GM12878 (cell line): ENCODE measurements at regions not wholly inside any gene's neighbourhood (a gene's known extent, or its start where the extent isn't known, plus 50 kb on each side); places are given as distances from the start of the nearest gene placed in this dataset.

Experiments
- ATAC-seq: fragments of 200-7000 bp; cut with Tn5 transposase; 3 replicates; pipeline ENCODE4 v1.9.1; 2020; ENCODE audit warnings: mild to moderate bottlenecking, moderate library complexity
- BruUV-seq: library from RNA; stranded (reverse); fragments of 400-500 nt; replicated peaks from 2 replicates; lab custom pipeline; 2021; lab: Mats Ljungman, UMichigan
- CTCF ChIA-PET: fragments of 300-600 bp; sonication (Branson Sonifier 250); formaldehyde crosslinking; extraction: SDS; loops from one replicate; lab custom pipeline; 2021; ENCODE audit warnings: inconsistent platforms; lab: Yijun Ruan, JAX
- POLR2A ChIA-PET: fragments of 350-600 bp; formaldehyde crosslinking; extraction: SDS; loops from one replicate; lab custom pipeline; 2021; ENCODE audit warnings: inconsistent platforms; lab: Charles Lee
- RAD21 ChIA-PET: fragments of 300-600 bp; sonication (Branson Sonifier 250); formaldehyde crosslinking; loops from one replicate; lab custom pipeline; 2023; ENCODE audit warnings: antibody characterized with exemption; ENCODE audit not compliant: unreplicated experiment; lab: Charles Lee
- SMC1A ChIA-PET: fragments of 300-600 bp; sonication (Branson Sonifier 250); formaldehyde crosslinking; loops from one replicate; lab custom pipeline; 2023; ENCODE audit not compliant: unreplicated experiment, uncharacterized antibody; lab: Charles Lee
- DNase-seq: peaks from one replicate; pipeline ENCODE4 v3.0.0-alpha.2; 2011; ENCODE audit warnings: low read depth, low spot score
- FAIRE-seq: peaks from 3 replicates; lab custom pipeline; 2011; peaks lifted over from hg19 to GRCh38; lab: Jason Lieb, UNC
- H2AFZ ChIP-seq: 2 replicates; pipeline ENCODE4 v1.6.0; 2011; ENCODE audit warnings: low read depth, low read length, control low read depth; ENCODE audit not compliant: control insufficient read depth
- H3K27ac ChIP-seq: 2 replicates; pipeline ENCODE4 v1.5.1; 2011; ENCODE audit warnings: control low read depth; ENCODE audit not compliant: control insufficient read depth, insufficient read depth
- H3K27me3 ChIP-seq, 2 experiments: replicated peaks in 1 of 2; 2 replicates each; pipeline versions ENCODE4 v1.6.0 to v1.6.1; 2011; ENCODE audit warnings: low read length in 1 of 2; ENCODE audit not compliant: control insufficient read depth in 2 of 2, insufficient read depth in 2 of 2
- H3K36me3 ChIP-seq, 2 experiments: 2 replicates each; pipeline ENCODE4 v1.5.1; 2011; ENCODE audit warnings: low read length in 1 of 2; ENCODE audit not compliant: control insufficient read depth in 2 of 2, insufficient read depth in 2 of 2
- H3K4me1 ChIP-seq: 2 replicates; pipeline ENCODE4 v1.6.1; 2011; ENCODE audit warnings: mild to moderate bottlenecking, low read length, moderate library complexity, mixed read lengths; ENCODE audit not compliant: control insufficient read depth, insufficient read depth
- H3K4me2 ChIP-seq: 2 replicates; pipeline ENCODE4 v1.6.0; 2011; ENCODE audit warnings: control low read depth; ENCODE audit not compliant: control insufficient read depth, insufficient read depth
- H3K4me3 ChIP-seq: fragments of 200-600 bp; sonication (generic); 2 replicates; pipeline ENCODE4 v1.5.1; 2016
- H3K79me2 ChIP-seq: 2 replicates; pipeline ENCODE4 v1.6.0; 2011; ENCODE audit warnings: low read length; ENCODE audit not compliant: control insufficient read depth, insufficient read depth
- H3K9ac ChIP-seq: 2 replicates; pipeline ENCODE4 v1.8.0; 2011; ENCODE audit warnings: low read length, control low read depth, mixed read lengths; ENCODE audit not compliant: control insufficient read depth, insufficient read depth
- H3K9me3 ChIP-seq: replicated peaks from 3 replicates; pipeline ENCODE4 v1.5.1; 2011; ENCODE audit warnings: mild to moderate bottlenecking, low read length; ENCODE audit not compliant: control insufficient read depth, insufficient read depth
- H4K20me1 ChIP-seq: 2 replicates; pipeline ENCODE4 v1.6.0; 2011; ENCODE audit not compliant: control insufficient read depth, insufficient read depth
- FOXK2 ChIP-seq: fragments of 450-650 bp; IDR thresholded peaks from 2 replicates; pipeline ENCODE4 v1.6.1; 2017; ENCODE audit warnings: mild to moderate bottlenecking, moderate library complexity
- IKZF1 ChIP-seq: fragments of 450-650 bp; conservative IDR thresholded peaks from 2 replicates; pipeline ENCODE4 v1.6.1; 2017; ENCODE audit warnings: antibody characterized with exemption, mild to moderate bottlenecking
- KDM1A ChIP-seq: fragments of 200-600 bp; sonication (generic); IDR thresholded peaks from 2 replicates; pipeline ENCODE4 v1.6.1; 2016; ENCODE audit warnings: borderline replicate concordance
- NFYB ChIP-seq: IDR thresholded peaks from 2 replicates; pipeline ENCODE4 v1.6.1; 2011; ENCODE audit warnings: low read depth, mild to moderate bottlenecking, low read length, improper control_type of control experiment, moderate library complexity; ENCODE audit not compliant: insufficient read depth
- NR2C2 ChIP-seq: IDR thresholded peaks from 2 replicates; pipeline ENCODE4 v1.6.1; 2011; ENCODE audit warnings: borderline replicate concordance, low read depth; ENCODE audit not compliant: control insufficient read depth, insufficient read length
- POLR2A ChIP-seq: IDR thresholded peaks from 2 replicates; pipeline ENCODE4 v1.6.1; 2011; ENCODE audit warnings: low read depth, mild to moderate bottlenecking, low read length
- RBBP5 ChIP-seq: fragments of 200-600 bp; sonication (generic); conservative IDR thresholded peaks from 2 replicates; pipeline ENCODE4 v1.6.1; 2016
- SIN3A ChIP-seq: IDR thresholded peaks from 2 replicates; pipeline ENCODE4 v1.6.1; 2012; ENCODE audit warnings: low read depth, low read length, improper control_type of control experiment
- SMARCA5 ChIP-seq: fragments of 450-650 bp; IDR thresholded peaks from 2 replicates; pipeline ENCODE4 v1.6.1; 2017; ENCODE audit warnings: mild to moderate bottlenecking
- WGBS: methylation state at CpG from one replicate; pipeline ENCODE4 v1.1.6; 2016; ENCODE audit warnings: low lambda C conversion rate; ENCODE audit not compliant: insufficient replicate concordance, insufficient coverage; ENCODE audit errors: missing lambda C conversion rate; 5-methylcytosine and 5-hydroxymethylcytosine counted together
- in situ Hi-C: fragments of 300-500 bp; cut with MboI; formaldehyde crosslinking; loops from 9 replicates; pipeline ENCODE4 v1.14.3; 2018; ENCODE audit warnings: mixed read lengths
- intact Hi-C: fragments of 100-400 bp; cut with micrococcal nuclease; formaldehyde crosslinking; loops from one replicate; pipeline ENCODE4 v1.14.2; 2022; ENCODE audit not compliant: unreplicated experiment
- TF ChIP-seq, protein P1 (sequence below), 3 experiments: IDR thresholded peaks in 2 of 3; conservative IDR thresholded peaks in 1 of 3; 2 replicates each; pipeline ENCODE4 v1.5.1; 2011; ENCODE audit warnings: low read depth in 3 of 3, low read length in 3 of 3, mild to moderate bottlenecking in 3 of 3, control low read depth in 2 of 3, moderate library complexity in 2 of 3, inconsistent platforms in 1 of 3, mixed read lengths in 1 of 3; ENCODE audit not compliant: control insufficient read depth in 2 of 3, insufficient read depth in 1 of 3; ENCODE audit errors: extremely low read depth in 1 of 3
- TF ChIP-seq, protein P2 (sequence below): IDR thresholded peaks from 2 replicates; pipeline ENCODE4 v1.6.1; 2011; ENCODE audit warnings: low read depth, low read length, improper control_type of control experiment, borderline replicate concordance

DNA sequence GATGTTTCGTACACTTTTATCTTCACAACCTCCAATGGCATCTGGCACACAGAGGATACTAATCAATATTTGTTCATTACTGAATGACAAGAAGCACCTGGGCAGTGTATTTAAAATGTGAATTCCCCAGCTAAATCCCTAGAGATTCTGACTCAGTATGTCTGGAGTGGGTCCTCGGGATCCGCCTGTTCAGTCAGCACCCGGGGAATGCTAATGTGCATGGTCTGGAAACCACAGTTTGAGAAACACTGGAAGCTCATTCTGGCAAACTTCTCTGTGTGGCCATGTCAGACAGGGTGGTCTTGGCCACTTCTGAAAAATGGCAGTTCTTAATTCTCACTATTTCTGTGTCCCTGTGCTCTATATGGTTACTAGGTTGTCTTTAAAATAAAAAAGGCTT, 138.8 kb upstream of the VCX start:
- no peak overlapping the region for H3K4me2 ChIP-seq
- no peaks in the 10 kb centered on the region for H3K36me3 ChIP-seq
- no peaks in the 10 kb centered on the region for H3K27me3 ChIP-seq
- CTCF ChIA-PET = no interaction called here
- no peak overlapping the region for H3K27ac ChIP-seq
- H3K9me3 ChIP-seq = no peaks in the 10 kb centered on the region; the same call in 2 of the 3 replicates
- SMC1A ChIA-PET = interaction anchor here (0.7 kb wide), 1 partner anchor 371 kb away, joined by 4 read pairs; no protein-coding TSS in a partner anchor
- H3K4me3 ChIP-seq = no peak overlapping the region
- no peak overlapping the region for H2AFZ ChIP-seq
- intact Hi-C loops = no loop called here
- BruUV-seq = no TSS peak
- DNase-seq (no peak), ATAC-seq (no peak), FAIRE-seq (no peak)
- RAD21 ChIA-PET = no interaction called here
- no peaks in the 10 kb centered on the region for H3K4me1 ChIP-seq
- in situ Hi-C loops = no loop called here
- 12% methylated on average over 4 of the region's 4 CpGs for WGBS
- H3K79me2 ChIP-seq = no peaks in the 10 kb centered on the region
- TF ChIP-seq, protein P1, sequence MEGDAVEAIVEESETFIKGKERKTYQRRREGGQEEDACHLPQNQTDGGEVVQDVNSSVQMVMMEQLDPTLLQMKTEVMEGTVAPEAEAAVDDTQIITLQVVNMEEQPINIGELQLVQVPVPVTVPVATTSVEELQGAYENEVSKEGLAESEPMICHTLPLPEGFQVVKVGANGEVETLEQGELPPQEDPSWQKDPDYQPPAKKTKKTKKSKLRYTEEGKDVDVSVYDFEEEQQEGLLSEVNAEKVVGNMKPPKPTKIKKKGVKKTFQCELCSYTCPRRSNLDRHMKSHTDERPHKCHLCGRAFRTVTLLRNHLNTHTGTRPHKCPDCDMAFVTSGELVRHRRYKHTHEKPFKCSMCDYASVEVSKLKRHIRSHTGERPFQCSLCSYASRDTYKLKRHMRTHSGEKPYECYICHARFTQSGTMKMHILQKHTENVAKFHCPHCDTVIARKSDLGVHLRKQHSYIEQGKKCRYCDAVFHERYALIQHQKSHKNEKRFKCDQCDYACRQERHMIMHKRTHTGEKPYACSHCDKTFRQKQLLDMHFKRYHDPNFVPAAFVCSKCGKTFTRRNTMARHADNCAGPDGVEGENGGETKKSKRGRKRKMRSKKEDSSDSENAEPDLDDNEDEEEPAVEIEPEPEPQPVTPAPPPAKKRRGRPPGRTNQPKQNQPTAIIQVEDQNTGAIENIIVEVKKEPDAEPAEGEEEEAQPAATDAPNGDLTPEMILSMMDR (IDR thresholded peaks at IDR 0.05 in 2 of 3, conservative IDR thresholded peaks at IDR 0.05 in 1 of 3; ENCODE audit: control insufficient read depth in 2 of 3, extremely low read depth in 1 of 3, insufficient read depth in 1 of 3, low read depth in 3 of 3, low read length in 3 of 3) = no peak
- TF ChIP-seq NR2C2 = no peak
- no peak for TF ChIP-seq IKZF1
- TF ChIP-seq, protein P2, sequence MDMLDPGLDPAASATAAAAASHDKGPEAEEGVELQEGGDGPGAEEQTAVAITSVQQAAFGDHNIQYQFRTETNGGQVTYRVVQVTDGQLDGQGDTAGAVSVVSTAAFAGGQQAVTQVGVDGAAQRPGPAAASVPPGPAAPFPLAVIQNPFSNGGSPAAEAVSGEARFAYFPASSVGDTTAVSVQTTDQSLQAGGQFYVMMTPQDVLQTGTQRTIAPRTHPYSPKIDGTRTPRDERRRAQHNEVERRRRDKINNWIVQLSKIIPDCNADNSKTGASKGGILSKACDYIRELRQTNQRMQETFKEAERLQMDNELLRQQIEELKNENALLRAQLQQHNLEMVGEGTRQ = no peak
- TF ChIP-seq KDM1A = no peak
- TF ChIP-seq SMARCA5 = no peak
- no peak for TF ChIP-seq SIN3A
- no peak for TF ChIP-seq RBBP5
- no peak for TF ChIP-seq POLR2A
- TF ChIP-seq FOXK2 = no peak
- TF ChIP-seq NFYB = no peak
- no peak overlapping the region for H3K9ac ChIP-seq
- H4K20me1 ChIP-seq = no peaks in the 10 kb centered on the region
- POLR2A ChIA-PET = no interaction called here
